ENCODE measurements at regions not wholly inside any gene's neighbourhood (a gene's known extent, or its start where the extent isn't known, plus 50 kb on each side); places are given as distances from the start of the nearest gene placed in this dataset.
"Not testable (repeated sequence)": the region's sequence is repeated elsewhere in the genome, so short reads cannot be mapped to it uniquely, and the experiment has no call there.

- DNase-seq = peak; percentile 8 to 20
Measured at GRCh38 chr22:26082866-26083265, 86.4 kb upstream of the SEZ6L start.

DNA sequence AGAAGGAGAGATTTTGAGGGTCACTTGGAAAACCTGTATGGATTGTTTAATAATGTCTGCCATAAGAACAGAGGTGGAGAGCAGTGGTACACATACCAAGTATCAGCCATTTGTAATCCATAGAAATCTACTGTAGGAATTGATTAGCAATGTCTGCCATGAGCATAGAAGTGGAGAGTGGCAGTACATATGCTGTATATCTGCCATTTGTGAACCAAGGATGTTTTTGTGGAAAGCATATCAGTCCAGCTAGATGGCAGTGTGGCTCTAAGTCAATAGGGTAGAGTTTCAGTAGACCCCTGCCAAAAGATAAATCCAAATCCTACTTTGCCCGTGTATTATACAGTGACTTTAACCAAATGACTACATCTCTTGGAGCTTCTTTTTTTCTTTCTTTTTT, 82.9 kb upstream of the SEZ6L start:
- DNase-seq = peak; percentile 42 to 64

GRCh38 chr22:26087816-26088215, 81.4 kb upstream of the SEZ6L start:
- DNase-seq = no peak

DNA sequence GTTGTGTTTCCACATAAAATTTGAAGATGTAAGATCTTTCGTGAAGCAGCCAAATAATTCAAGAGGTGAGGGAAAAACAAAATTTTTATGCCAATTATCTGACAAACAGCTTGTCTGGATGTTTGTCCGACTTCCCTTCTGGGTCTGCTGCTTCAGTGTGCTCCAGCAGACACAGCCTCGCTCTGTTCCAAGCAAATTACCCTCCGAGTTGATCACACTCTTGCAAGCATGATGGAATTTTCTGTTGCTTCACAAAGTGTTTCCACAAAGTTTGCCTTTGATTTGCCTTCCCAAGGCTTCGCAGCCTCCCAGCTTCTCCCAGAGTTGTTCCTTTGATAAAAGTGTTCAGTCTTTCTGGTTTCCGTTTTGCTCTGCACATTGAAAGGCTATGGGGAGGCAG, 78.4 kb upstream of the SEZ6L start:
- DNase-seq = no peak

GRCh38 chr22:26094497-26094896, 74.8 kb upstream of the SEZ6L start:
- DNase-seq = not testable (repeated sequence)

- no peak for DNase-seq
Measured at GRCh38 chr22:26095256-26095956, 73.9 kb upstream of the SEZ6L start.

GRCh38 chr22:26097411-26097810, 71.9 kb upstream of the SEZ6L start:
- peak in 1 of 2 experiments; percentile 14 for DNase-seq

- DNase-seq = no peak
Measured at GRCh38 chr22:26097840-26098239, 71.4 kb upstream of the SEZ6L start.

- DNase-seq = no peak
Measured at GRCh38 chr22:26103023-26103422, 66.2 kb upstream of the SEZ6L start.

DNA sequence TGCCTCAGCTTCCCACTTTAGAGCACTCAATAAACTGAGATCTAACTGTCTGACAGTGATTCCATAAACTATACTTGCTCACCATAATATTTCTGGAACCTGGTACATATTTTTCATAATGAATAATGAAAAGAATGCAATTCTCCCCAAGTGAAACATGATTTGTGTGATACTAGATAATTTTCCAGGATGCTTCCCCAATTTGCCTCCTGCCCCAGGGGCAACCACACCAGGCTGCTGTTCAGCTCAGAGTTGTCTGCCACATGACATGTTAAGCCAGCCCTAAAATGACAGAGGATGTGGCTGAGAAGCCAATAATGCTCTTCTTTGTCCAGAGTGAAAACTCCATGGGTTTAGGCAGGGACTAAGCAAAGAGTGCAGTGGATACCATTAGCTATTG, 62.9 kb upstream of the SEZ6L start:
- no peak for DNase-seq

- DNase-seq = no peak
Measured at GRCh38 chr22:26109686-26110315, 59.5 kb upstream of the SEZ6L start.

DNA sequence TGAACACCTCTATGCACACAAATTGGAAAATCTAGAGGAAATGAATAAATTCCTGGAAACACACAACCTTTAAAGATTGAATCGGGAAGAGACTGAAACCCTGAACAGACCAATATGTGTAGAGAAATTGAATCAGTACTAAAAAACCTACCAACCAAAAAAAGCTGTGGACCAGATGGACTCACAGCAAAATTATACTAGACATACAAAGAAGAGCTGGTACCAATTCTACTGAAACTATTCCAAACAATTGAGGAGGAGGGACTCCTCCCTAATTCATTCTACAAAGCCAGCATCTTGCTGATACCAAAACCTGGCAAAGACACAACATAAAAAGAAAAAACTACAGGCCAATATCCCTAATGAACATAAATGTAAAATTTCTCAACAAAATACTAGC, 54.4 kb upstream of the SEZ6L start:
- DNase-seq = no peak

DNA sequence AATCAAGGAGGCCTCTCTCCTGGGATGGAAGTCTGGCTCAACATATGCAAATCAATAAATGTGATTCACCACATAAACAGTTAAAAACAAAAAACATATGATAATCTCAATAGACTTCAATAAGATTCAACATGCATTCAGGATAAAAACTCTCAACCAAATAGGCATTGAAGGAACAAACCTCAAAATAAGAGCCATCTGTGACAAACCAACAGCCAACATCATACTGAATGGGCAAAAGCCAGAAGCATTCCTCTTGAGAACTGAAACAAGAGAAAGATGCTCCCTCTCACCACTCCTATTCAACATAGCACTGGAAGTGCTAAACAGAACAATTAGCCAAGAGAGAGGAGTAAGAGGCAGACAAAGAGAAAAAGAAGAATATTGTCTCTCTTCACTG, 54.0 kb upstream of the SEZ6L start:
- peak in 1 of 2 experiments; percentile 54 for DNase-seq

Data from NCI-H446 (cell line).